SK-N-SH (cell line): ENCODE measurements at regions not wholly inside any gene's neighbourhood (a gene's known extent, or its start where the extent isn't known, plus 50 kb on each side); places are given as distances from the start of the nearest gene placed in this dataset.

Experiments
- CHD2 ChIP-seq: fragments of 150-350 bp; IDR thresholded peaks from 2 replicates; pipeline ENCODE4 v1.6.1; 2018; ENCODE audit warnings: low read length; ENCODE audit not compliant: partially characterized antibody
- FOXM1 ChIP-seq: IDR thresholded peaks from 2 replicates; pipeline ENCODE4 v1.4.0; 2012; ENCODE audit warnings: low read depth, mild to moderate bottlenecking
- MEF2A ChIP-seq: IDR thresholded peaks from 2 replicates; pipeline ENCODE4 v1.4.0; 2012; ENCODE audit warnings: low read depth, borderline replicate concordance
- MXI1 ChIP-seq: IDR thresholded peaks from 2 replicates; pipeline ENCODE4 v1.6.1; 2012; ENCODE audit warnings: mild to moderate bottlenecking, low read depth, low read length, improper control_type of control experiment
- POLR2AphosphoS5 ChIP-seq: IDR thresholded peaks from 2 replicates; pipeline ENCODE4 v1.6.1; 2012; ENCODE audit warnings: low read depth, low read length
- RAD21 ChIP-seq: IDR thresholded peaks from 2 replicates; pipeline ENCODE4 v1.6.1; 2012; ENCODE audit warnings: mild to moderate bottlenecking, low read length
- RCOR1 ChIP-seq: fragments of 150-350 bp; IDR thresholded peaks from 2 replicates; pipeline ENCODE4 v1.6.1; 2017; ENCODE audit warnings: antibody characterized with exemption, low read length
- SMC3 ChIP-seq: IDR thresholded peaks from 2 replicates; pipeline ENCODE4 v1.6.1; 2012; ENCODE audit warnings: low read depth, low read length, improper control_type of control experiment
- TEAD4 ChIP-seq: IDR thresholded peaks from 2 replicates; pipeline ENCODE4 v1.4.0; 2012; ENCODE audit warnings: mild to moderate bottlenecking, borderline replicate concordance; ENCODE audit not compliant: insufficient read depth
- USF2 ChIP-seq: fragments of 150-350 bp; IDR thresholded peaks from 2 replicates; pipeline ENCODE4 v1.6.1; 2017; ENCODE audit warnings: antibody characterized with exemption, low read length, low read depth, borderline replicate concordance
- TF ChIP-seq, protein P1 (sequence below): fragments of 200-600 bp; sonication (generic); IDR thresholded peaks from 2 replicates; pipeline ENCODE4 v1.6.1; 2017; ENCODE audit warnings: antibody characterized with exemption, mild to moderate bottlenecking, moderate library complexity

DNA sequence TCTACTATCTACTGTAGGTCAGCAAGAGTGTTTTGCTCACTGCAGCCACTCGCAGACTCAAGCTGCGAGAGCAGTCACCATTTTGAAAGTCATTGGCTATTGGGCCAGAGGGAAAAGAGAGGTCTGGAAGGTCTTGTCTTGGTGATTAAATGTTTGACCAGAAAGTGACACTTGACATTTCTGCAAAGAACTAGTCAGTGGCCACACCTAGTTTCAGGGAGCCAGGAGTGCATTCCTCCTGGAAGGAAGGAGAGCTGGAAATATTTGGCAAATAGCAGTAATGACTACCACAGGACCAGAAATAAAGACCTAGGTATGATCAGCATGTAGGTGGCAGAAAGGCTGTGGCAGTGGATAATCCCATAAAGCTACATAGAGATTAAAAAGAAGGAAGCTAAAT is 440.0 kb upstream of the PLXNA2 start:
- TF ChIP-seq FOXM1 (no peak), SMC3 (no peak), RAD21 (no peak), MEF2A (no peak), MXI1 (no peak), USF2 (no peak), POLR2AphosphoS5 (no peak), RCOR1 (no peak), CHD2 (no peak), TEAD4 (no peak)
- TF ChIP-seq, protein P1, sequence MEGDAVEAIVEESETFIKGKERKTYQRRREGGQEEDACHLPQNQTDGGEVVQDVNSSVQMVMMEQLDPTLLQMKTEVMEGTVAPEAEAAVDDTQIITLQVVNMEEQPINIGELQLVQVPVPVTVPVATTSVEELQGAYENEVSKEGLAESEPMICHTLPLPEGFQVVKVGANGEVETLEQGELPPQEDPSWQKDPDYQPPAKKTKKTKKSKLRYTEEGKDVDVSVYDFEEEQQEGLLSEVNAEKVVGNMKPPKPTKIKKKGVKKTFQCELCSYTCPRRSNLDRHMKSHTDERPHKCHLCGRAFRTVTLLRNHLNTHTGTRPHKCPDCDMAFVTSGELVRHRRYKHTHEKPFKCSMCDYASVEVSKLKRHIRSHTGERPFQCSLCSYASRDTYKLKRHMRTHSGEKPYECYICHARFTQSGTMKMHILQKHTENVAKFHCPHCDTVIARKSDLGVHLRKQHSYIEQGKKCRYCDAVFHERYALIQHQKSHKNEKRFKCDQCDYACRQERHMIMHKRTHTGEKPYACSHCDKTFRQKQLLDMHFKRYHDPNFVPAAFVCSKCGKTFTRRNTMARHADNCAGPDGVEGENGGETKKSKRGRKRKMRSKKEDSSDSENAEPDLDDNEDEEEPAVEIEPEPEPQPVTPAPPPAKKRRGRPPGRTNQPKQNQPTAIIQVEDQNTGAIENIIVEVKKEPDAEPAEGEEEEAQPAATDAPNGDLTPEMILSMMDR: no peak
